IPS-18a (cell line): ENCODE measurements at regions not wholly inside any gene's neighbourhood (a gene's known extent, or its start where the extent isn't known, plus 50 kb on each side); places are given as distances from the start of the nearest gene placed in this dataset.
"Not testable (repeated sequence)": the region's sequence is repeated elsewhere in the genome, so short reads cannot be mapped to it uniquely, and the experiment has no call there.

Experiments
- H3K27ac ChIP-seq: one replicate; pipeline ENCODE4 v1.5.1; 2013; ENCODE audit warnings: low read length
- H3K27me3 ChIP-seq: one replicate; pipeline ENCODE4 v1.6.1; 2013; ENCODE audit warnings: mild to moderate bottlenecking, low read length; ENCODE audit not compliant: control insufficient read depth, insufficient read depth
- H3K36me3 ChIP-seq: one replicate; pipeline ENCODE4 v1.6.1; 2013; ENCODE audit warnings: low read depth, low read length; ENCODE audit not compliant: control insufficient read depth
- H3K4me1 ChIP-seq: one replicate; pipeline ENCODE4 v1.6.1; 2013; ENCODE audit warnings: low read depth, low read length; ENCODE audit not compliant: control insufficient read depth
- H3K4me3 ChIP-seq: one replicate; pipeline ENCODE4 v1.5.1; 2013; ENCODE audit warnings: low read length
- H3K9ac ChIP-seq: one replicate; pipeline ENCODE4 v1.6.1; 2013; ENCODE audit warnings: mild to moderate bottlenecking, low read length, moderate library complexity
- H3K9me3 ChIP-seq: one replicate; pipeline ENCODE4 v1.6.1; 2013; ENCODE audit warnings: low read depth, low read length; ENCODE audit not compliant: control insufficient read depth

- Histone ChIP-seq H3K9me3 (no peaks in the 10 kb centered on the region), H3K27me3 (no peaks in the 10 kb centered on the region), H3K27ac (no peak overlapping the region), H3K4me3 (no peak overlapping the region), H3K36me3 (no peaks in the 10 kb centered on the region), H3K4me1 (peaks cover 13% of the 10 kb centered on the region), H3K9ac (no peak overlapping the region)
Measured at GRCh38 chr17:20941872-20942271, 100.9 kb downstream of the USP22 start.

GRCh38 chr17:20944014-20944865 is 98.6 kb downstream of the USP22 start:
- Histone ChIP-seq H3K4me3 (no peak overlapping the region), H3K4me1 (peaks cover 13% of the 10 kb centered on the region), H3K9me3 (no peaks in the 10 kb centered on the region), H3K36me3 (no peaks in the 10 kb centered on the region), H3K27ac (peak overlapping the region; percentile 59), H3K9ac (peak overlapping the region; percentile 44), H3K27me3 (no peaks in the 10 kb centered on the region)

GRCh38 chr17:20947708-20948107 is 95.1 kb downstream of the USP22 start:
- H3K36me3 ChIP-seq, H3K27ac ChIP-seq, H3K9me3 ChIP-seq, H3K9ac ChIP-seq, H3K27me3 ChIP-seq, H3K4me3 ChIP-seq: not testable (repeated sequence)
- H3K4me1 ChIP-seq: peaks cover 13% of the 10 kb centered on the region

- Histone ChIP-seq H3K27ac (no peak overlapping the region), H3K4me1 (peaks cover 5% of the 10 kb centered on the region), H3K27me3 (no peaks in the 10 kb centered on the region), H3K9me3 (no peaks in the 10 kb centered on the region), H3K9ac (no peak overlapping the region), H3K36me3 (no peaks in the 10 kb centered on the region), H3K4me3 (no peak overlapping the region)
Measured at GRCh38 chr17:20948984-20949777, 93.6 kb downstream of the USP22 start.
